LNCAP (cell line): ENCODE measurements at regions not wholly inside any gene's neighbourhood (a gene's known extent, or its start where the extent isn't known, plus 50 kb on each side); places are given as distances from the start of the nearest gene placed in this dataset.

Experiments used
- CTCF ChIP-seq: fragments of 450-650 bp; IDR thresholded peaks from 2 replicates; pipeline ENCODE4 v1.5.1; 2017; ENCODE audit warnings: mild to moderate bottlenecking

GRCh38 chr16:59859676-59860402 is 1125.7 kb upstream of the GOT2 start:
- TF ChIP-seq CTCF = no peak

- TF ChIP-seq CTCF = no peak
Measured at GRCh38 chr16:59854846-59855439, 1120.8 kb upstream of the GOT2 start.

- TF ChIP-seq CTCF = no peak
Measured at GRCh38 chr16:59849716-59850115, 1115.6 kb upstream of the GOT2 start.

- TF ChIP-seq CTCF = no peak
Measured at GRCh38 chr16:59848296-59848695, 1114.2 kb upstream of the GOT2 start.

GRCh38 chr16:59840169-59840568 is 1106.1 kb upstream of the GOT2 start:
- no peak for TF ChIP-seq CTCF

GRCh38 chr16:59826767-59827166 is 1092.7 kb upstream of the GOT2 start:
- no peak for TF ChIP-seq CTCF

GRCh38 chr16:59783191-59783590 is 1049.1 kb upstream of the GOT2 start:
- TF ChIP-seq CTCF = no peak

- TF ChIP-seq CTCF = no peak
Measured at GRCh38 chr16:59773330-59773729, 1039.2 kb upstream of the GOT2 start.
